GM21786 (cell line): ENCODE measurements at regions not wholly inside any gene's neighbourhood (a gene's known extent, or its start where the extent isn't known, plus 50 kb on each side); places are given as distances from the start of the nearest gene placed in this dataset.
"Not testable (repeated sequence)": the region's sequence is repeated elsewhere in the genome, so short reads cannot be mapped to it uniquely, and the experiment has no call there.

Experiments used
- ATAC-seq: cut with Tn5 transposase; IDR thresholded peaks from one replicate; pipeline ENCODE4 v1.9.1; 2021; ENCODE audit not compliant: unreplicated experiment

- ATAC-seq = no peak
These were observed 88.9 kb downstream of the MOGAT1 start for GRCh38 chr2:222760301-222760897.

GRCh38 chr2:222761888-222762287, 90.4 kb downstream of the MOGAT1 start:
- ATAC-seq = no peak

GRCh38 chr2:222762342-222762741, 90.9 kb downstream of the MOGAT1 start:
- ATAC-seq = no peak

GRCh38 chr2:222765883-222766282, 94.4 kb downstream of the MOGAT1 start:
- ATAC-seq = not testable (repeated sequence)

GRCh38 chr2:222768019-222768418, 92.8 kb upstream of the ACSL3 start:
- not testable (repeated sequence) for ATAC-seq

- ATAC-seq = no peak
These were observed 91.4 kb upstream of the ACSL3 start for GRCh38 chr2:222769446-222769845.

GRCh38 chr2:222769941-222770340, 90.9 kb upstream of the ACSL3 start:
- no peak for ATAC-seq

GRCh38 chr2:222771832-222772231, 89.0 kb upstream of the ACSL3 start:
- no peak for ATAC-seq

GRCh38 chr2:222774941-222775340, 85.9 kb upstream of the ACSL3 start:
- no peak for ATAC-seq

GRCh38 chr2:222776792-222777191, 84.0 kb upstream of the ACSL3 start:
- ATAC-seq = no peak

GRCh38 chr2:222778400-222778799, 82.4 kb upstream of the ACSL3 start:
- ATAC-seq = no peak

- no peak for ATAC-seq
These were observed 81.5 kb upstream of the ACSL3 start for GRCh38 chr2:222779145-222779832.

GRCh38 chr2:222780051-222780450, 80.8 kb upstream of the ACSL3 start:
- ATAC-seq = no peak

- ATAC-seq = no peak
These were observed 78.6 kb upstream of the ACSL3 start for GRCh38 chr2:222782201-222782730.

GRCh38 chr2:222783592-222783991, 77.2 kb upstream of the ACSL3 start:
- no peak for ATAC-seq

GRCh38 chr2:222790932-222791331, 69.9 kb upstream of the ACSL3 start:
- no peak for ATAC-seq

- no peak for ATAC-seq
These were observed 68.7 kb upstream of the ACSL3 start for GRCh38 chr2:222792001-222792611.

- ATAC-seq = no peak
These were observed 66.0 kb upstream of the ACSL3 start for GRCh38 chr2:222794585-222795449.

- ATAC-seq = no peak
These were observed 65.1 kb upstream of the ACSL3 start for GRCh38 chr2:222795450-222796357.

- ATAC-seq = no peak
These were observed 64.3 kb upstream of the ACSL3 start for GRCh38 chr2:222796413-222797103.
